Colon (tissue), 2 donors: ENCODE measurements at regions not wholly inside any gene's neighbourhood (a gene's known extent, or its start where the extent isn't known, plus 50 kb on each side); places are given as distances from the start of the nearest gene placed in this dataset.
"Not testable (repeated sequence)": the region's sequence is repeated elsewhere in the genome, so short reads cannot be mapped to it uniquely, and the experiment has no call there.

ENCODE experiments used
- FAIRE-seq: peaks from 2 replicates; lab custom pipeline; 2012; peaks lifted over from hg19 to GRCh38; lab: Jason Lieb, UNC
- donor health status: control.
- donor health status: control.

- FAIRE-seq: not testable (repeated sequence)
Measured at GRCh38 chr1:222470252-222470805, 77.6 kb downstream of the HHIPL2 start.

- no peak for FAIRE-seq
Measured at GRCh38 chr1:222466150-222466865, 81.6 kb downstream of the HHIPL2 start.

- no peak for FAIRE-seq
Measured at GRCh38 chr1:222465211-222466041, 82.5 kb downstream of the HHIPL2 start.

- FAIRE-seq: no peak
Measured at GRCh38 chr1:222464841-222465210, 83.1 kb downstream of the HHIPL2 start.

- FAIRE-seq: no peak
Measured at GRCh38 chr1:222463059-222463730, 84.7 kb downstream of the HHIPL2 start.

GRCh38 chr1:222462601-222463000 is 85.3 kb downstream of the HHIPL2 start:
- no peak for FAIRE-seq

- FAIRE-seq: no peak
Measured at GRCh38 chr1:222461941-222462340, 86.0 kb downstream of the HHIPL2 start.

- no peak for FAIRE-seq
Measured at GRCh38 chr1:222459652-222460051, 88.3 kb downstream of the HHIPL2 start.

- FAIRE-seq: no peak
Measured at GRCh38 chr1:222457513-222457912, 90.4 kb downstream of the HHIPL2 start.

GRCh38 chr1:222457084-222457483 is 90.8 kb downstream of the HHIPL2 start:
- FAIRE-seq: no peak

GRCh38 chr1:222455188-222455879 is 92.6 kb downstream of the HHIPL2 start:
- no peak for FAIRE-seq

- FAIRE-seq: no peak
Measured at GRCh38 chr1:222454782-222455181, 93.1 kb downstream of the HHIPL2 start.

- FAIRE-seq: no peak
Measured at GRCh38 chr1:222454186-222454585, 93.7 kb downstream of the HHIPL2 start.

- FAIRE-seq: no peak
Measured at GRCh38 chr1:222452031-222452430, 95.9 kb downstream of the HHIPL2 start.

- FAIRE-seq: no peak
Measured at GRCh38 chr1:222443566-222443965, 104.3 kb downstream of the HHIPL2 start.

- no peak for FAIRE-seq
Measured at GRCh38 chr1:222441066-222441465, 106.8 kb downstream of the HHIPL2 start.

- FAIRE-seq: no peak
Measured at GRCh38 chr1:222424826-222425225, 123.1 kb downstream of the HHIPL2 start.

GRCh38 chr1:222421380-222421779 is 126.5 kb downstream of the HHIPL2 start:
- FAIRE-seq: no peak

GRCh38 chr1:222420633-222421032 is 127.3 kb downstream of the HHIPL2 start:
- FAIRE-seq: no peak

GRCh38 chr1:222418654-222419053 is 129.2 kb downstream of the HHIPL2 start:
- no peak for FAIRE-seq

- no peak for FAIRE-seq
Measured at GRCh38 chr1:222417264-222417663, 130.6 kb downstream of the HHIPL2 start.
